ENCODE measurements at regions not wholly inside any gene's neighbourhood (a gene's known extent, or its start where the extent isn't known, plus 50 kb on each side); places are given as distances from the start of the nearest gene placed in this dataset.

DNA sequence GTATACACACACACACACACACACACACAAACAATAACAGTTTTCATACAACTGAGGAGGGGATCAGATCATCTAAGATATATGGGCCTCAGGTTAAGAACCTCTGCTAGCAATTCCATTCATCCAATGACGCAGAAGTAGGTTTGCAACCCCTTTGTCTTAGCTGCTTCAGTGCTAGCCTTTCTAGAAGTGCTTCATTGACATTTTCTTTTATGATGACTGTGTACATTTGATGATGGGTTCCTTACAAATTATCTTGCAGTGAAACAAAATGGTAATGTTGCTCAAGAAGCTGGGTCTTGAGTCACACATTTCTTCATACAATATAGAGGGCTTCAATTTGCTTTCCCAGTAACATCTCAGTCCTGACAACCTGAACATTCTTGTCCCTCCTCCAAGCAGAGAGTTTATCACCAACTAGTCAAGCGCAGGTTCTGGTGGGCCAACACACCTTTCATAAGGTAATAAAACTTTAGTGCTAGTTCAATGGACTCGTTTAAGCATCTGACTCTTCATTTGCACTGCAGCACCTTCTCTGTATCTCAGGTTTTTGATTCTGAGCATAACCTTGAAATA is 269.5 kb downstream of the CNTN3 start:
- Mint-ChIP-seq H3K36me3 (ENCODE audit: low read depth) (no peaks in the 10 kb centered on the region), H3K27ac (no peak overlapping the region), H3K4me3 (no peak overlapping the region), H3K9me3 (no peaks in the 10 kb centered on the region), H3K27me3 (no peaks in the 10 kb centered on the region), H3K4me1 (ENCODE audit: low read depth) (no peaks in the 10 kb centered on the region)
- intact Hi-C loops (cut with micrococcal nuclease): no loop called here

DNA sequence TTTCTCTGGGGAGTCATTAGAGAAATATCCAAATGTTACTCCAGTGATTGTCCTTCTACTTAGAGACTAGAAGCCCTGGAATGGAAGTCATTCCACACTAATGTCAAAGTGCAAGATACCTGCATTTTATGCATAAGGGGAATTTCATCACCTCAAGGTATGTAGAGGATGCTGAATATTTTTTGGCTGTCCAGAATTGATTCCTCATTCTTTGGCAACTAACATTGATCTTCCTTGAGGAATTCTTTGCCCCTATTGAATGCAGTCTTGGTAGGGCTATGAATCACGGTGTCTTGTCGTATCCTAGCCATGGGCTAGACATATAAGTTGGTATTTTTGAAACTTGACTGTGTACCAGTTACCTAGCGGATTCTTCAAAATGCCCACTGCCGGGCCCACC is 271.1 kb downstream of the CNTN3 start:
- Mint-ChIP-seq H3K4me3 (no peak overlapping the region), H3K4me1 (ENCODE audit: low read depth) (no peaks in the 10 kb centered on the region), H3K36me3 (ENCODE audit: low read depth) (no peaks in the 10 kb centered on the region), H3K27me3 (no peaks in the 10 kb centered on the region), H3K27ac (no peak overlapping the region), H3K9me3 (peaks cover 8% of the 10 kb centered on the region)
- intact Hi-C loops (cut with micrococcal nuclease): no loop called here

- Mint-ChIP-seq H3K36me3 (ENCODE audit: low read depth) (no peaks in the 10 kb centered on the region), H3K9me3 (peaks cover 8% of the 10 kb centered on the region), H3K4me3 (no peak overlapping the region)
Measured at GRCh38 chr3:74338998-74339397, 275.5 kb downstream of the CNTN3 start.

GRCh38 chr3:74332165-74332564 is 282.3 kb downstream of the CNTN3 start:
- Mint-ChIP-seq H3K27ac (no peak overlapping the region), H3K36me3 (ENCODE audit: low read depth) (no peaks in the 10 kb centered on the region), H3K9me3 (peaks cover 6% of the 10 kb centered on the region), H3K27me3 (no peaks in the 10 kb centered on the region), H3K4me1 (ENCODE audit: low read depth) (no peaks in the 10 kb centered on the region), H3K4me3 (no peak overlapping the region)
- intact Hi-C loops (cut with micrococcal nuclease): no loop called here

More at GRCh38 chr3:74338998-74339397, 275.5 kb downstream of the CNTN3 start:
- intact Hi-C loops (cut with micrococcal nuclease): no loop called here
- Mint-ChIP-seq H3K27ac (no peak overlapping the region), H3K27me3 (no peaks in the 10 kb centered on the region), H3K4me1 (ENCODE audit: low read depth) (no peaks in the 10 kb centered on the region)

DNA sequence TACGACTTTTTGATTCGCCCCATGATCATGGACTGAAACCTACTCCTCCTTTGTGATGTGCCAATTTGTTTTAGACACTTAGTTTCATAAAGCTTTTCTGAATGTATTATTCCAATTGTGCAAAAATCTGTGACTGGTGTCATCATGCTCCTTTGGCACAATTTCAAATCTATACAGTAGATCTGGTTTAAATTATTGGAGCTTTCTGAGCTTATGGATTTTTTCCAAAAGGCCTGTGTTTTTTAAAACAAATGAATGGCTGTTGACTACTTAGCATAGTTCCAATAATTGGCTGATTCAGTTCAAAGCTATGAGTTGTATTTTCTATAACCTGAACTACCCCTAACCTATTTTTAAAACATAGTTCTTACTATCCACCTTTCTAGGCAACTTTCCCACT is 282.7 kb downstream of the CNTN3 start:
- H3K36me3 Mint-ChIP-seq (ENCODE audit: low read depth): no peaks in the 10 kb centered on the region
- intact Hi-C loops (cut with micrococcal nuclease): no loop called here
- peaks cover 6% of the 10 kb centered on the region for H3K9me3 Mint-ChIP-seq
- H3K27ac Mint-ChIP-seq: no peak overlapping the region
- no peaks in the 10 kb centered on the region for H3K27me3 Mint-ChIP-seq
- no peaks in the 10 kb centered on the region for H3K4me1 Mint-ChIP-seq (ENCODE audit: low read depth)
- no peak overlapping the region for H3K4me3 Mint-ChIP-seq

- Mint-ChIP-seq H3K27ac (no peak overlapping the region), H3K9me3 (peaks cover 6% of the 10 kb centered on the region), H3K4me3 (no peak overlapping the region), H3K36me3 (ENCODE audit: low read depth) (no peaks in the 10 kb centered on the region), H3K4me1 (ENCODE audit: low read depth) (no peaks in the 10 kb centered on the region), H3K27me3 (no peaks in the 10 kb centered on the region)
- intact Hi-C loops (cut with micrococcal nuclease): no loop called here
Measured at GRCh38 chr3:74329096-74329495, 285.4 kb downstream of the CNTN3 start.

DNA sequence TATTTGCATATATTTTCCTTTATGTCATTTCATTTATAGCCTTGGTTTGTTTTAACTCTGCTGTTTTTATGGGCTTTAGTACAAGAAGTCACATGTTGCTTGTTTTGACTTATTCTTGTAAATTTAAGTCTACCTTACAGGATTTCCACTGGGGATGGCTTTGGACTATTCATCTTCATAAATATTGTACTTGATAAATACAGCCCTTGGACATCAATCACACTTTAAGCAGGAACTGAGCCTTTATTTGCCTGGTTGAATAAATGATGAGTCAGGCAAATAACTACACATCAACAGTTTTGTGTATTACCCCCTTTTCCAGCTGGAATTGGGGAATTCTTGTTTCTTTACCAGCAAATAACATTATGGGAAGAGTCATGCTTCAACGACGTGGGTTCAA is 286.0 kb downstream of the CNTN3 start:
- Mint-ChIP-seq H3K27ac (no peak overlapping the region), H3K4me3 (no peak overlapping the region), H3K36me3 (ENCODE audit: low read depth) (no peaks in the 10 kb centered on the region), H3K9me3 (peaks cover 5% of the 10 kb centered on the region), H3K4me1 (ENCODE audit: low read depth) (no peaks in the 10 kb centered on the region), H3K27me3 (no peaks in the 10 kb centered on the region)
- intact Hi-C loops (cut with micrococcal nuclease): no loop called here

DNA sequence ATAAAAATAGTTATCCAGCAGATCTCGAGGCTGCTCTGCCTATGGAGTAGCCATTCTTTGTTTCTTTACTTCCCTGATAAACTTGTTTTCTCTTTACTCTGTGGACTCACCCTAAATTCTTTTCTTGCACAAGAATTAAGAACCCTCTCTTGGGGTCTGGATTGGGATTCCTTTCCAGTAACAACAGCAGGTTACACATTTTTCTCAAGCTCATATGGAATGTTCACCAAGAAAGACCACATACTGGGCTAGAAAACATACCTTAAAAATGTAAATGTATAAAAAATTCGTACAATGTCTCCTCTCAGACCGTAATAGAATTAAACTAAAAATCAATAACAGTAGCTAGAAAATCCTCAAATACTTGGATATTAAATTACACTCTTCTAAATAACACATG is 299.2 kb downstream of the CNTN3 start:
- Mint-ChIP-seq H3K4me3 (no peak overlapping the region), H3K27me3 (no peaks in the 10 kb centered on the region), H3K4me1 (ENCODE audit: low read depth) (no peaks in the 10 kb centered on the region), H3K27ac (no peak overlapping the region), H3K36me3 (ENCODE audit: low read depth) (no peaks in the 10 kb centered on the region), H3K9me3 (peaks cover 47% of the 10 kb centered on the region)
- intact Hi-C loops (cut with micrococcal nuclease): no loop called here

GRCh38 chr3:74314696-74315095 is 299.8 kb downstream of the CNTN3 start:
- Mint-ChIP-seq H3K4me1 (ENCODE audit: low read depth) (no peaks in the 10 kb centered on the region), H3K4me3 (no peak overlapping the region), H3K36me3 (ENCODE audit: low read depth) (no peaks in the 10 kb centered on the region), H3K9me3 (peaks cover 47% of the 10 kb centered on the region), H3K27ac (no peak overlapping the region), H3K27me3 (no peaks in the 10 kb centered on the region)
- intact Hi-C loops (cut with micrococcal nuclease): no loop called here

DNA sequence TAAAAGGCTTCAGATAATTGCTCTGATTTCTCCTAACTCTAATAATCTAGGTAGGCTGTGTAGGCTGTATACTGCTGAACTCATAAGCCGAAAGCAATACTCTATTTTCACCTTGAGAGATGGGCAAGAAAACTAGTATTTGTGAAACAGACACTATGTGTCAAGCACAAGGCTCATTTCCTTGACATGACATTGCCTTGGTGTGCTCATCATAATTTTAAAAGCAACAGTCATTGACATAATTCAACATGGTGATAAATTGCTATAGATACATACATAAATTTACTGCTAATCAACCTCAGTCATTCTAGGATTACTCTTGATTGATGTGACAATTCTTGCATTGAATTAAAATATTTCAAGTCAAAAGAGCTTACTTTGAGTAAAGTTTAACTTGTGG is 304.7 kb downstream of the CNTN3 start:
- Mint-ChIP-seq H3K4me1 (ENCODE audit: low read depth) (no peaks in the 10 kb centered on the region), H3K27me3 (no peaks in the 10 kb centered on the region), H3K4me3 (no peak overlapping the region), H3K36me3 (ENCODE audit: low read depth) (no peaks in the 10 kb centered on the region), H3K27ac (no peak overlapping the region), H3K9me3 (peaks cover 27% of the 10 kb centered on the region)
- intact Hi-C loops (cut with micrococcal nuclease): no loop called here

- Mint-ChIP-seq H3K27me3 (no peaks in the 10 kb centered on the region), H3K4me3 (no peak overlapping the region), H3K36me3 (ENCODE audit: low read depth) (no peaks in the 10 kb centered on the region), H3K9me3 (no peaks in the 10 kb centered on the region), H3K4me1 (ENCODE audit: low read depth) (no peaks in the 10 kb centered on the region), H3K27ac (no peak overlapping the region)
- intact Hi-C loops (cut with micrococcal nuclease): no loop called here
Measured at GRCh38 chr3:74304424-74304823, 310.0 kb downstream of the CNTN3 start.

DNA sequence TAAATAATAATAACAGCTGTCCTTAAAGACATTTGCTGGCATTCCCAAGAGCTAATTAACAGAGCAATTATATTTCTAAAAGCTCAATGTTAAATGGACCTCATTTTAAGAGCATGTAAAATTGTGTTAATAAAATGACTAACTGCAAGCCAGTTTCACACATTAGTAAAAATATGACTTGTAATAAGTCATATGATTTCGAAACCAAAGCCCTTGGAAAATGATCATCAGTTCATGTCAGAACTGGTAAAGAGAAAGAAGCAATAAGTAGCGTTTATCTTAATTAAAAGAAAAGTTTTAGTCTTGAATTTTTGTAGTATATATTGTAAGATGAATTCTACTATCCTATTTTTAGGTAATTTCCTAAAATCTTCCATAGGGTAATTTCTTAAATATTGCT is 310.7 kb downstream of the CNTN3 start:
- no peaks in the 10 kb centered on the region for H3K4me1 Mint-ChIP-seq (ENCODE audit: low read depth)
- H3K9me3 Mint-ChIP-seq: no peaks in the 10 kb centered on the region
- no peaks in the 10 kb centered on the region for H3K27me3 Mint-ChIP-seq
- intact Hi-C loops (cut with micrococcal nuclease): no loop called here
- no peak overlapping the region for H3K4me3 Mint-ChIP-seq
- no peak overlapping the region for H3K27ac Mint-ChIP-seq
- H3K36me3 Mint-ChIP-seq (ENCODE audit: low read depth): no peaks in the 10 kb centered on the region

DNA sequence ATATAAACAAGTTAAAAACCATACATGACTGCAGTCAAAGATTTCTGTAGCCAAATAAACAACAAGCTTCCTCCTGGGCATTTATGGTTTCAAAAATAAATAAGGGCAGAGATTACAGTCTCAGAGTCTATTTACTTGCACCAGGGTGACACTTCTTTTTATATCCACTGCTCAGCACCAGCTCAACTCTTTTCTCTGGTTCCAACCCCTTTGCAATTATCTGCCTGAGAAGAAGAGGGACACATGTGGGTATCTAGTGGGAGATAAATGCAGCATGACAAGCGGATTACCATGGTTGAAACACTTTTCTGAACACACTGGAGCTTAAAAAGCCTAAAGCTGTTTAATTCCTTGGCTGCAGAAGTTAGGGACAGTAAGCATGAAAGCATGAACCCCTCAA is 311.5 kb downstream of the CNTN3 start:
- Mint-ChIP-seq H3K27me3 (no peaks in the 10 kb centered on the region), H3K9me3 (peaks cover 3% of the 10 kb centered on the region), H3K4me1 (ENCODE audit: low read depth) (no peaks in the 10 kb centered on the region), H3K27ac (no peak overlapping the region), H3K4me3 (no peak overlapping the region), H3K36me3 (ENCODE audit: low read depth) (no peaks in the 10 kb centered on the region)
- intact Hi-C loops (cut with micrococcal nuclease): no loop called here

DNA sequence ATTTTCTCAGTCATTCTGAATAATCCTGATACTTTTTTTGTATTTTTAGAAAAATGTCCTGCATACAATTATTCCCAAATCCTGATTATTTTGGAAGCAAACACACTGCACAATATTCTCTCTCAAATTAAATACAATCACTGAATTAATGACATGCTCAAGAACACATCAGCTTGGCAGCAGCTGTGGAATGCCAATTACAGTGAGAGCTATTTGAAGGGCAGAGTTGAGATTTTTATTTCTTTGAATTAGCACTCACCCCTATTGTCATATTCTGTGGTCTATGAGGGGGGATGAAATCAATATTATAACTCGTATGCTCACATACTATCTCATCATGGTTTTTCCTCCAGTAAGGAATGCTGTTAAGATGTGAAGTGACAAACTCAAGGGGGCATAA is 312.2 kb downstream of the CNTN3 start:
- H3K4me1 Mint-ChIP-seq (ENCODE audit: low read depth): no peaks in the 10 kb centered on the region
- no peak overlapping the region for H3K27ac Mint-ChIP-seq
- no peak overlapping the region for H3K4me3 Mint-ChIP-seq
- intact Hi-C loops (cut with micrococcal nuclease): no loop called here
- H3K36me3 Mint-ChIP-seq (ENCODE audit: low read depth): no peaks in the 10 kb centered on the region
- no peaks in the 10 kb centered on the region for H3K27me3 Mint-ChIP-seq
- peaks cover 10% of the 10 kb centered on the region for H3K9me3 Mint-ChIP-seq

DNA sequence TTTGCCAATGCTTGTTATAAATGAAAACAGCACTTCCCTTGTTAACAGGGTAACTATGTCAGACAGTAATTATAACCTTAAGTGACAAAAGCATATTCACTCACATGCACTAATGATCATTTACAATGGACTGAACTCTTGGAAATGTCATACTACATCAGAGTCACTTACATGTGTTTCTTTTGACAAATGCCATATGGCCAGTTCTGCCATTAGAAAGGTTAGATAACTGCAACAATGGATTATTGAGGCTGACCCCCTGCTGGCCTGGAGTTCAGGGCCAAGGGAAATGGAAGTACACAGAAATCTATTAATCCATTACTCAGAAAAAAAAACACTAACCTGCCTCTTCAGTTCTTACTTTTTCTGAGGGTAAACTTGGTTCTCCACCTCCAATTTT is 313.4 kb downstream of the CNTN3 start:
- Mint-ChIP-seq H3K27ac (no peak overlapping the region), H3K9me3 (peaks cover 15% of the 10 kb centered on the region), H3K36me3 (ENCODE audit: low read depth) (no peaks in the 10 kb centered on the region), H3K4me1 (ENCODE audit: low read depth) (no peaks in the 10 kb centered on the region), H3K4me3 (no peak overlapping the region), H3K27me3 (no peaks in the 10 kb centered on the region)
- intact Hi-C loops (cut with micrococcal nuclease): no loop called here

Measured in dendritic cell treated with granulocyte-macrophage colony-stimulating factor and Interleukin-4, amounts not matched to agents 40 ng/mL and 50 ng/mL, for 4 days (primary cell).